ENCODE measurements at regions not wholly inside any gene's neighbourhood (a gene's known extent, or its start where the extent isn't known, plus 50 kb on each side); places are given as distances from the start of the nearest gene placed in this dataset.
"Not testable (repeated sequence)": the region's sequence is repeated elsewhere in the genome, so short reads cannot be mapped to it uniquely, and the experiment has no call there.

DNA sequence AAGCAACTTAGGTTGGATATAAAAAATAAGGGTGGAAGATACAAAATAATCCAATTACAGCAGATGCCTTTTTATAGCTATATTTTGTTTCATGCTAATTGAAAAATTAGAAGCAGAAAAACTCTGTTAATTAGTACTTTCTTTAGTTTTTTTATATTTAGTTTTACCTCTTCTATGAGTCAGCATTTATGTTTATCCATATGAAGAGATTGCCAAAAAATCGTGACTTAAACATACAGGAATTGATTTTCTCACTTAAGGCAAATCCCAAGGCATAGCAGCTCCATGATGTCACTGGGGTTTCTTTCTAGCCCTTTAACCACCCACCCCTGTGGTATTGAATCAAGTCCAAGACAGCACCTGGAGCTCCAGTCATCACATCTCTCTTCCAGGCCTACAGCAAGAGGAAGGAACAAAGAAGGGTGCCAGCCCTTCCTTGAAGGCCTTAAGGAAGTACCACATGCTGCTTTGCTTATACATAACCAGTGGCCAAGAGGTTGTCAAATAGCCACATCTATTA is 365.8 kb upstream of the TENM3 start:
- 47 to 64% (median 62%) methylated on average over 1 of the region's 1 CpG for WGBS, 3 donors
- H3K27ac ChIP-seq (ENCODE audit: low read depth, low read length): no peak overlapping the region

DNA sequence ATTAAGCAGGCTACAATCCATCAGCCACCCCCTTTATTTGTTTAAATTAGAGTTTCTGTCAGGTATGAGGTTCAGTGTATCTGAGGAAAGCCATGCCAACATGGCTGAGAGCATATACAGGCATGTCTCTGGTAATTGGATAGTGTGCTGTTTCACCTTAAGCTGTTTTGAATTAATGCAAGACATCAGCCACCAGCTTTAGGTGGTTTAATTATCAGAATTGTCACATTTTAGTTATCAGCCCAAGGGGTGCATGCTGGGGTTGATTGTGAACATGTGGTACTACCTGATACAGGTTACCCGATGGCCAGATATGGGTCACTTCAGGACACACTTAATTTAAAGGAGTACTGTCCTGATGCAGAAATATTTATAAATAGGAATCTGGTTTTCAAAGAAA is 353.2 kb upstream of the TENM3 start:
- H3K27ac ChIP-seq (ENCODE audit: low read depth, low read length): no peak overlapping the region
- 26 to 79% (median 74%) methylated on average over 1 of the region's 1 CpG for WGBS, 3 donors

DNA sequence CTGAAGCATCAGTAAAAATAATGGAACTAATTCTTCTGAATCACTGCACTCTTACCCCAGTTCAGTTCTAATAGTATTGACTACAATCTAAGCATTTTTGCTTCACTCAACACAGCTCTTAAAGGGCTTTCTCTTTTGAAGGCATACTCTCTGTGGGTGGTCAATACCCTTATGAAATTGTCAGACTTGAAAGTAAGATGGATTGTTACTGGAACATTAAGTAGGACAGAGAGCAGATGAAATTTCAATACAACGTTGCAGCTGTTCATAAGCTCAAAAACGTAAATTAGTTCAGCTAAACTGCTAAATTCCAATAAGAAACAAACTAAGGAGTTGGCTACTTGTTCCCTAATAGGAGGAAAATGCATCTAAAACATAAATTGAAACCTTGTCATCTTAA is 352.3 kb upstream of the TENM3 start:
- 40 to 58% (median 44%) methylated on average over 2 of the region's 2 CpGs for WGBS, 3 donors
- H3K27ac ChIP-seq (ENCODE audit: low read depth, low read length): no peak overlapping the region

DNA sequence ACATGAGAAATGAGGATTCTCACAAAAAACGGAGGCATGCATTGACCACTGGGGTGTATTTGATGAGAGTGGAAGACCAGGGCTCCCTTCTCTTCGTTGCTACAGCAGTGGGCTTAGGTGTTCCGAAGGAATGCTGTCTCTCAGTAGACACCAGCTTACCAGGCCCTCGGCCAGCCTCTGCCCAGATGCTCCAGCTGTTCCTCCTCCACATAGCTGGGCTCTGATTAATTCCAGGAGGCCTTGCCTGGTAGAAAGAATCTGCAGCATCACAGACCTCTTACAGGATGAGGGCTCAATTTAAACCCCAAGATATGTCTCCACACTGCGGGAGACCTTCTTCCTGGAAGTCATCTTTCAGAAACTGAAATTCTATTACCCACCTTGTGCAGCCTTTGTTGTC is 346.6 kb upstream of the TENM3 start:
- WGBS, 3 donors: 68 to 81% (median 72%) methylated on average over 5 of the region's 5 CpGs

DNA sequence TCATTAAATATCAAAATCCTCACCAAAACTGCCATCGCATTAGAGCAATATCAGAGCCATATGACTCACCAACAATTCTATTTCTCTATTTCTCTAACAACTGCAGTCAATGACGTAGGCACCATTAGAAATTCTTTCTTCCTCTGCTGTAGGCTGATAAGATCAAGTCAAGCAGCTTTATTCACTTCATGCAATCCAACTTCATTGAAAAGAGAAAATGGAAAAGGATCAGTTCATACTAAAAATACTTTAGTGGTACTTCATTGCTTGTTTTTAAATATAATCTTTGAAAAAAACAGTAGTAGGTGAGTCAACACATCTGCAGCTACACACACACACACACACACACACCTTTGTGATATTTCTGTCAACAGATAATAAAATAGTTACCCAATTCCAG is 345.3 kb upstream of the TENM3 start:
- 68 to 71% (median 70%) methylated on average over 2 of the region's 2 CpGs for whole genome bisulfite sequencing, 3 donors
- no peak overlapping the region for H3K27ac ChIP-seq (ENCODE audit: low read depth, low read length)

More for the DNA sequence above, 346.6 kb upstream of the TENM3 start:
- H3K27ac ChIP-seq (ENCODE audit: low read depth, low read length): no peak overlapping the region

DNA sequence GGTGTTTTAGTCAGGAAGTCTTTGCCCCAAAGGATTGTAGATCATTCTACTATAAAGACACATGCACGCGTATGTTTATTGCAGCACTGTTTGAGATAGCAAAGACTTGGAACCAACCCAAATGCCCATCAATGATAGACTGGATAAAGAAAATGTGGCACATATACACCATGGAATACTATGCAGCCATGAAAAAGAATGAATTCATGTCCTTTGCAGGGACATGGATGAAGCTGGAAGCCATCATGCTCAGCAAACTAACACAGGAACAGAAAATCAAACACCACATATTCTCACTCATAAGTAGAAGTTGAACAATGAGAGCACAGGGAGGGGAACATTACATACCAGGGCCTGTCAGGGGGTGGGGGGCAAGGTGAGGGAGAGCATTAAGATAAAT is 340.8 kb upstream of the TENM3 start:
- not testable (repeated sequence) for H3K27ac ChIP-seq (ENCODE audit: low read depth, low read length)
- 94 to 97% (median 97%) methylated on average over 2 of the region's 2 CpGs for WGBS, 3 donors

DNA sequence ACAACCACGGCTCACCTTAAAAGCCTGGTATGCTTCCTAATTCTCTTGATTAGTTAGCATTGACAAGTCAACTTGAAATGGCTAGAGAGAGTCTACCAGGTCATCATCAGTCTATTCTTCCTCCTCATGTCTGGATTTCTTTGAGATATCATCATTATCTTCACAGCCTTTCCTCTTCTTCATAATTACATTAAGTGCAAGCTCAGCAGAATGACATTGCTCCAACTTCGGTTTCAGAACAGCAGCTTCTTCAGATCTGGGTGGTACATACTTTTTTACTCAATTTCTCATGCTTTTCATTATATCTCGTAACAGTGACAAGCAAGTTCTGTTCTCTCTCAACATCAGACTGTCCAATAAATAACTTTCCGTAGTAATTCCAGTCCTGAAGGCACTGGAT is 337.5 kb upstream of the TENM3 start:
- no peak overlapping the region for H3K27ac ChIP-seq (ENCODE audit: low read depth, low read length)
- 64 to 78% (median 77%) methylated on average over 4 of the region's 4 CpGs for WGBS, 3 donors

DNA sequence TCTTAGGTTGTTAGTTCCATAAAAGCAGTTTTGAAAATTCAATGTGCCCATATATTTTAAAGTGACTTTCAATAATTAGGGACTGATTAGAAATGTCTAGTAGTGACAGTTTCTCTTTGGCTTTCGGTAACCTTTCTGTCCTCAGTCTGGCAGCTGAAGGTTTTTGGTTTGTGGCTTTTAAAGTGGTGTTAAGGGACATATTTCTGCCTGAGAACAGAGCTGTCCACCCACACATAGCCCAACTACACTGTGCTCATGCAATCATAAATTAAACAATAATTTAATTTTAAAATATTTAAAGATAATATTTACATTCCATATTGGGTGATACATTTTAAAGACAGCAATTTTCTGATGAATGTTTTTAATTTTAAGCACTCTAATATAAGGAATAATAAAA is 335.0 kb upstream of the TENM3 start:
- WGBS, 3 donors: 60 to 69% (median 66%) methylated on average over 1 of the region's 1 CpG
- H3K27ac ChIP-seq (ENCODE audit: low read depth, low read length): no peak overlapping the region

DNA sequence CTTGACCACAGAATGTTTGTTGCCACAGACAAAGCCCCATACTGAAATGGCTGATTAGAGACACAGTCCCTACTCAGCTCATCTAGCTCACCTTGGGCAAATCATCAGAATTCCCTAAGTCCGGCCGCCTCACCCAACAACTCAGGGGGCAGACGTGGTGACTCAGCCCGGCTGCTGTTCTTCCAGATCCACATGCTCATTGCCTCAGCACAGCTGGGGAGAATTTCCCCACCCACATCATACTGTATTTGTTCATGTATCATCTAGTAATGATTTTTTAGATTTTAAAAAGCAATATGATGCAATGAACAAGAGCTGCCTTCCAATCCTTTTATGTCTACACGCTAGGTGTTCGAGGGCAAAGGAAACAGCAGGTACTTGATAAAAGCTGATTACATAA is 333.8 kb upstream of the TENM3 start:
- WGBS, 3 donors: 65 to 71% (median 71%) methylated on average over 6 of the region's 6 CpGs
- no peak overlapping the region for H3K27ac ChIP-seq (ENCODE audit: low read depth, low read length)

DNA sequence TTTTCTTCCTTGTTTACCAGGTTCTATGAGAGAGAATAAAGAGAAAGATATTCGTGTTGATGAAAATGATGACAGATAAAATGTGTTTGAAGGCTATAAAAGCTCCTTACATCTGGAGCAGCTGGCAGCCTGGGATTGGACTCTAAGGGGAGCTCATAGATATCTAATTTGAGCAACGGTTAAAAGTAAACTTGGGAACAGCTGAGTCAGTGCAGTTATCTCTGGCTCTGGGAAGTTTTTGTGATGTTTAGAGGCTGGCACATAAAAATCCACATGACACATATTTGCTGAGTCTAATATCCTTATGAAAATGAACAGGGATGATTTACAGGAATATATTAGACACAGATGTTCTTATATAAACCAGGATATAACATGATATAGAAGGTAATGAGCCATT is 331.8 kb upstream of the TENM3 start:
- WGBS, 3 donors: 22 to 45% (median 44%) methylated on average over 2 of the region's 2 CpGs
- no peak overlapping the region for H3K27ac ChIP-seq (ENCODE audit: low read depth, low read length)

DNA sequence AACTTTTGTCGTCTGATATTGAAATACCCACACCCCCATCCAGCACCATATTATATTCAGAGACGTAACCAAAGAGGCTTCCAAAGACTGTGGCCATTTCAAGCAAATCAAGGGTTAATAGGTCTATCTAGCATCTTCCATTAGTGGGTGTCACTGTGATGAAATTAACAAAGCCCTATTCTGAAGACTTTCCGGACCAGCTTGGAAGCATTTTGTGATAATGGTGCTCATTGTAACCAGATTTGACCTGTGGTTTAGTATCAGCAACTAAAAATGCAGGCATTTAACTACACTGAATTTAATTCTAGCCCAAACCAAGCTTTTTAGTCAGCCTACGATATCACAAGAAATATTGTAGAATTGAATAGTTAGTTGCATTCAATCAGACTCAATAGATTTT is 309.7 kb upstream of the TENM3 start:
- H3K27ac ChIP-seq (ENCODE audit: low read depth, low read length): no peak overlapping the region
- 75 to 84% (median 83%) methylated on average over 4 of the region's 4 CpGs for WGBS, 3 donors

DNA sequence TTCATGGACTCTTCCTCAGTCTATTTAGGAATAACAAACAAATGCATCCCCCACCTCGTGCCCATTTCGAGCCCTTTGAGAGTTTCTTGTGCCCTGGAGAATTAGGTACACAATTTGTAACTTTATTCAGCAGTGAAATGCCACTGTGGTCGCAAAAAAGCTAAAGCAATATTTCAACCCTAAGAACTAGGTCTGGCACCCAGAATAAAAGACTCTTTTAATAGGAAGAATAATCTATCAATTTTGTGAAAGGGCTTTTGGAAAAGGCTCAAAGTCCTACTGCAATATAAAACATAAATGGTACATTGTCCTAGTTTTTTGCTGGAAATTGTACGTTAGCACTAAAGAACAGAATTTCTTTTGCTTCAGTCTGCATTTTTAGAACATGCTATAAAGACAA is 304.6 kb upstream of the TENM3 start:
- 33 to 76% (median 74%) methylated on average over 4 of the region's 4 CpGs for WGBS, 3 donors
- no peak overlapping the region for H3K27ac ChIP-seq (ENCODE audit: low read depth, low read length)

DNA sequence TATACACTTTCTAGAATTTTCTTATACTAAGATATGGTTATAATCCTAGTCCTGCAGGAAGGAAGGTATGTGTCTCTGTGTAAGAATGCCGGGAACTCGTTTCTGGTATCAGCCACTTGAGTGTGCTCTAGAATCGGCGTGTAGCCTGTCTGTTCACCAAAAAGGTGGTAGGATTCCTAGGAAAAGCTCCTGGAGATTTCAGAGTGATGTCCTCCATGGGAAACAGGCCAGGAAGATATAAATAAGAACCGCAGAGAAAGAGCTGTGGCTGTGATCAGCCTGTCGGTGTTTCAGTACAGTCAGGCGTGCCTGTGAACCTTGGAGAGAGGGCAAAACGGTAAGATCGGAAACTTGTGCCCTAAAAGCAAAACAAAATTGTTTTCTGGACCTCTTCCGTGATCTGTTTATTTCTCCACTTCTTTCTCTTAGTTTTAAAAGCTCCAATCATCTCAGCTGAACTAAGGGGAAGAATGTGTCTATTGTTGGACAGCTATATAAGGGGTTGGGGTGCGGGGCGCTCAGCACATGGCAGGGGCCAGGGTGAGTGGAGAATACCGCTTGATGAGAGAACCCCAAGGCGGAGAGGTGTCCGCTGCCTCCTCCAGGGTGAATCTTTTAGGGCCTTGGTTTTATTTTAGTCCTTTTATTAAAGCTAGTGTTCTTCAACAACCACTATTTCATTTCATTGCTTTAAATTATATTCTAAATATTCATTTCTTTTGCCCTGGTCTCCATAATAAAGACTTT is 303.8 kb upstream of the TENM3 start:
- 59 to 74% (median 65%) methylated on average over 15 of the region's 15 CpGs for WGBS, 3 donors
- H3K27ac ChIP-seq (ENCODE audit: low read depth, low read length): no peak overlapping the region

DNA sequence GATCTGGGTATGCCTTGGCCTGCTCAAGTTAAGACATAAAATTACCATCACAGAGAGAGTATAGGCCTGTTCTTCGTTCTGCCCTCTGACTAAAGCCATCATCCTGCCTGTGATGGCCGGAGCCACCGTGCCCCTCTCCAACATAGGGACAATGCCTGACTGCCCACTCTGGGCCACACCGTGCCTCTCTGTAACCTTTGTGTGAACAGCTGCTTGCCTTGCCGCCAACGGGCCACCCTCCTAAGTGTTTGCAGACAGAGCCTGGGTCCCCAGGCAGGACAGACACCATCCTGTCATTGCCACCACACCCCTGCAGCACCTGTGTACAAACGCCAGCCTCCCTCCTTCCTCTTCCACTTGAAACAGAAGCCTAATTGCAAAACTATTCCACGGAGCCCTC is 298.7 kb upstream of the TENM3 start:
- WGBS, 3 donors: 78 to 82% (median 79%) methylated on average over 8 of the region's 8 CpGs
- H3K27ac ChIP-seq (ENCODE audit: low read depth, low read length): no peak overlapping the region

DNA sequence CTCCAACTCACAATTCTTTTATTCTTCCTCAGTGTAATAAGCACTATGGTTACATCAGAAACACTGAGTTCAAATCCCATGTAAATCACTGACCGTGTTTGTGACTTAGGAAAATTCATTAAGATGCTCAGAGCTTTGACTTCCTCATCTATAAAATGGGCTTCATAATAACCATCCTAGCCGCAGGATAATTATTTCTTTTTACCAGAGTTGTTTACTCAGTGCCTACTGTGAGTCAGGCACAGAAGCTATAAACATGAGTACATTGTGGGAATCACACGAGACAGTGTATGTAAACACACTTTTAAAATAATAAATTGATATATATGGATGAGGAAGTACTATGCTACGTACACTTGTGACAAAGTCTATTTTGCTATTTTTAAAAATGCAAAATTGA is 296.3 kb upstream of the TENM3 start:
- no peak overlapping the region for H3K27ac ChIP-seq (ENCODE audit: low read depth, low read length)
- 80 to 82% (median 81%) methylated on average over 4 of the region's 4 CpGs for WGBS, 3 donors

DNA sequence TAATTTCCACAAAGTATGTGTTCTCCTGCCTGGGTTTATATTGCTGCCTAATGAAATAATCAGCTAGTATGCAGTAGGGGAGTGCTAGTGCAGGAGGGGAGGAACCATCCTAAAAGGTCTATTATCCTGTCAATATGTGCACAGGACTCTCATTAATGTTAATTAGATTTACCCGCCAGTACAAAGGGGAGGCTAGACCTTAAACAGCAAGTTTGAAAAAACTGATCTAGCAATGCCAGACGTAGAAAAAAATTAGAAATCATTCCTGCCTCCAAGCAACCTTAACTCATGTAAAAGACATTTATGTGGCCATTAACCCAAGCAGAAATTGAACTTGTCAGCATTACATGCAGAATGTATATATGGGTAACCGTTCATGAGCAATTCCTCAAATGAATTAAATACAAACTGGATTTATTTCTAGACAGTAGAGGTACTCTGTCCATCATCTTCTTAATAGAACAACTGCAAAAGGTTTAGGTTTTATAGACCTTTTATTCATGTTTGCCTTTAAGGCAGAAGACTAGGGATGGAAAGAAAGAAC is 294.3 kb upstream of the TENM3 start:
- 57 to 73% (median 72%) methylated on average over 3 of the region's 3 CpGs for WGBS, 3 donors
- no peak overlapping the region for H3K27ac ChIP-seq (ENCODE audit: low read depth, low read length)

DNA sequence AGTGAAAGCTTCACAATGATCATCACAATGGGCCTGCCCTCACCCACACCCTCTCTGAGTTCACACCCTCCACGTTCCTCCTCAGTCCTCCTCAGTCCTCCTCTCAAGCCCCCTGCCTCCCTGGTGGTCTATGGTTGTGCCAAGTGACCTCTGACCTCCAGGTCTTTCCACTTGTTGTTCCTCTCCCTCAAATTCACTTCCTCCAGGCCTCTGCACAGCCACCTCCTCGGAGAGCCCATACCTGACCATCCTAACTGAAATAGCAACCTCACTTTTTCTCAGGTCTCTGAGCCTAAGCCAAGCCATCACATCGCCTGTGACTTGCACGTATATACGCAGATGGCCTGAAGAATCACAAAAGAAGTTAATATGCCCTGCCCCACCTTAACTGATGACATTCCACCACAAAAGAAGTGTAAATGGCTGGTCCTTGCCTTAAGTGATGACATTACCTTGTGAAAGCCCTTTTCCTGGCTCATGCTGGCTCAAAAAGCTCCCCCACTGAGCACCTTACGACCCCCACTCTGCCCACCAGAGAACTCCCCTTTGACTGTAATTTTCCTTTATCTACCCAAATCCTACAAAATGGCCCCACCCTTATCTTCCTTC is 293.4 kb upstream of the TENM3 start:
- WGBS, 3 donors: 72 to 78% (median 74%) methylated on average over 6 of the region's 6 CpGs

DNA sequence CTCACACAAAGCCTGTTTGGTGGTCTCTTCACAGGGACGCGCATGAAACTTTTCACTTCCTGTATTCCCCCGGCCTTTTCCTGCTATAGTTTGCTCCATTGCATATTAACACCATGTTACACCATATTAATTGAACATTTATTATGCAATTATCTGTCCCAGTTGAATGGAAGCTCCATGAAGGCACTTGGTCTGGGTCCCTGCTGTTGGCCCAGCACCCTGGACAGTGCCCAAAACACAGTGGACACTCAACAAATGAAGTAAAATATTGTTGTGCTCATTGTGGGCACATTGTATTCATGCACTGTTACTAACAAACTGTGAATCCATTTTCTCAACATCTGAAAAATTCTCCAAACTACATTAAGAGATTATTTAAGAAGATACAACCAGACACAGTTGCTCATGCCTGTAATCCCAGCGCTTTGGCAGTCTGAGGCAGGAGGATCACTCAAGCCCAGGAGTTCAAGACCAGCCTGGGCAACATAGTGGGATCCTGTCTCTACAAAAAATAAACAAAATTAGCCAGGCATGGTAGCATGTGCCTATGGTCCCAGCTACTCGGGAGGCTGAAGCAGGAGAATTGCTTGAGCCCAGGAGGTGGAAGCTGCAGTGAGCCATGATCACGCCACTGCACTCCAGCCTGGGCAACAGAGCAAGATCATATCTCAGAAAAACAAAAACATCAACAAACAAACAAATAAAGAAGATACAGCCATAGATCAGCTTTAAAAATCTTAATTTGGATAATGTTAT is 292.7 kb upstream of the TENM3 start:
- H3K27ac ChIP-seq (ENCODE audit: low read depth, low read length): no peak overlapping the region
- 73 to 78% (median 78%) methylated on average over 6 of the region's 6 CpGs for WGBS, 3 donors

More for the DNA sequence above, 293.4 kb upstream of the TENM3 start:
- H3K27ac ChIP-seq (ENCODE audit: low read depth, low read length): no peak overlapping the region

DNA sequence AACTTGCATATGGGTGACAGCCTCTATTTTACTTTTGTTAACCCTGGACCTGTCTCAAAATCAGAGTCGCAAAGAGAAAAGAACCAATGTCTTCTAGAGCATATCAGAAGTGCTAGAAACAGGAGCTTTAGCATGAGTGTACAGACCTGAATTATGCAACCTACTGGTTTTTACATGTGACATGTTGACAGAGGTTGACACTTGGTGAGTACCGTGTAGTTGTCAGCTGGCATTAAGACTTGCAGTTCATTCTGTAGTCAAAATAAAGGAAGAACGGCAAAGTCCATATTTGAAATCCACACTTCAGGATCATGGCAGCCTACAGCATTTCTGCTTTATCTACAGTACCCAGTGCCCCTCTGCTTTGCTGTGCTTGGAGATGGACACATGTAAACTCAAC is 291.9 kb upstream of the TENM3 start:
- H3K27ac ChIP-seq (ENCODE audit: low read depth, low read length): no peak overlapping the region
- 87 to 96% (median 90%) methylated on average over 3 of the region's 3 CpGs for WGBS, 3 donors
